ENCODE measurements at regions not wholly inside any gene's neighbourhood (a gene's known extent, or its start where the extent isn't known, plus 50 kb on each side); places are given as distances from the start of the nearest gene placed in this dataset.

GRCh38 chr9:28158451-28158850 lies 585.2 kb upstream of the C9orf72 start (continued):
- TF ChIP-seq CTCF (IDR thresholded peaks at IDR 0.05; ENCODE audit: control extremely low read depth in 1 of 3, insufficient read depth in 1 of 3, low read depth in 1 of 3, low read length in 3 of 3) (no peak), POU5F1 (IDR thresholded peaks at IDR 0.05; ENCODE audit: low read depth, low read length) (no peak)
